GM19455 (cell line): ENCODE measurements at regions not wholly inside any gene's neighbourhood (a gene's known extent, or its start where the extent isn't known, plus 50 kb on each side); places are given as distances from the start of the nearest gene placed in this dataset.

Experiments used
- ATAC-seq: cut with Tn5 transposase; IDR thresholded peaks from one replicate; pipeline ENCODE4 v1.9.1; 2021; ENCODE audit not compliant: unreplicated experiment

- no peak for ATAC-seq
Observed at GRCh38 chr4:129167640-129168260, 71.8 kb downstream of the C4orf33 start.

GRCh38 chr4:129172181-129172580, 76.2 kb downstream of the C4orf33 start:
- no peak for ATAC-seq

- ATAC-seq = no peak
Observed at GRCh38 chr4:129176864-129177263, 80.9 kb downstream of the C4orf33 start.

- ATAC-seq = no peak
Observed at GRCh38 chr4:129179276-129179675, 83.3 kb downstream of the C4orf33 start.

GRCh38 chr4:129189630-129190029, 93.7 kb downstream of the C4orf33 start:
- ATAC-seq = no peak

GRCh38 chr4:129193357-129194100, 97.6 kb downstream of the C4orf33 start:
- ATAC-seq = no peak

- ATAC-seq = no peak
Observed at GRCh38 chr4:129208481-129208880, 112.5 kb downstream of the C4orf33 start.

- no peak for ATAC-seq
Observed at GRCh38 chr4:129213692-129214091, 117.7 kb downstream of the C4orf33 start.

GRCh38 chr4:129218360-129218759, 122.4 kb downstream of the C4orf33 start:
- no peak for ATAC-seq

- ATAC-seq = no peak
Observed at GRCh38 chr4:129218897-129219296, 122.9 kb downstream of the C4orf33 start.

- ATAC-seq = no peak
Observed at GRCh38 chr4:129220254-129220653, 124.3 kb downstream of the C4orf33 start.

- ATAC-seq = no peak
Observed at GRCh38 chr4:129223945-129224344, 128.0 kb downstream of the C4orf33 start.

GRCh38 chr4:129230846-129231245, 134.9 kb downstream of the C4orf33 start:
- ATAC-seq = no peak

GRCh38 chr4:129231945-129232588, 136.1 kb downstream of the C4orf33 start:
- no peak for ATAC-seq

- ATAC-seq = no peak
Observed at GRCh38 chr4:129232589-129233337, 136.8 kb downstream of the C4orf33 start.

GRCh38 chr4:129233691-129234090, 137.7 kb downstream of the C4orf33 start:
- no peak for ATAC-seq

- ATAC-seq = no peak
Observed at GRCh38 chr4:129236351-129236750, 140.4 kb downstream of the C4orf33 start.

- ATAC-seq = no peak
Observed at GRCh38 chr4:129239088-129239487, 143.1 kb downstream of the C4orf33 start.

GRCh38 chr4:129240816-129241215, 144.9 kb downstream of the C4orf33 start:
- no peak for ATAC-seq

- no peak for ATAC-seq
Observed at GRCh38 chr4:129246145-129246544, 150.2 kb downstream of the C4orf33 start.

- ATAC-seq = no peak
Observed at GRCh38 chr4:129246910-129247461, 151.0 kb downstream of the C4orf33 start.
